H1 (cell line): ENCODE measurements at regions not wholly inside any gene's neighbourhood (a gene's known extent, or its start where the extent isn't known, plus 50 kb on each side); places are given as distances from the start of the nearest gene placed in this dataset.
A peak's percentile ranks its signal among the peaks of the same experiment; 100 is the strongest.

Experiments
- CTCF ChIA-PET: fragments of 300-600 bp; sonication (Branson Sonifier 250); formaldehyde crosslinking; loops from one replicate; lab custom pipeline; 2021; ENCODE audit not compliant: partially characterized antibody; lab: Charles Lee
- POLR2A ChIA-PET: fragments of 300-600 bp; sonication (Branson Sonifier 250); formaldehyde crosslinking; loops from one replicate; lab custom pipeline; 2021; ENCODE audit warnings: inconsistent platforms; ENCODE audit not compliant: partially characterized antibody; lab: Charles Lee
- DNase-seq, 2 experiments: peaks; one replicate each; pipeline versions ENCODE4 v3.0.0 to v3.0.0-alpha.2; 2010 to 2022; ENCODE audit warnings: low spot score in 2 of 2, low read depth in 1 of 2, mixed read lengths in 1 of 2
- FAIRE-seq: peaks from 2 replicates; lab custom pipeline; 2011; peaks lifted over from hg19 to GRCh38; lab: Jason Lieb, UNC
- H2AFZ ChIP-seq: 2 replicates; pipeline ENCODE4 v1.8.1; 2012; ENCODE audit warnings: low read length, inconsistent platforms
- H2AK5ac ChIP-seq: 2 replicates; pipeline ENCODE4 v1.6.1; 2013; ENCODE audit warnings: low read depth, low read length
- H2BK120ac ChIP-seq: replicated peaks from 2 replicates; pipeline ENCODE3; 2013; ENCODE audit warnings: low read depth, low read length, inconsistent platforms
- H2BK12ac ChIP-seq: 2 replicates; pipeline ENCODE4 v1.6.1; 2013; ENCODE audit warnings: low read depth, low read length
- H2BK15ac ChIP-seq: 2 replicates; pipeline ENCODE4 v1.6.1; 2013; ENCODE audit warnings: low read length
- H2BK20ac ChIP-seq: 2 replicates; pipeline ENCODE4 v1.6.1; 2013; ENCODE audit warnings: low read length
- H2BK5ac ChIP-seq: 2 replicates; pipeline ENCODE4 v1.6.1; 2013; ENCODE audit warnings: low read depth, low read length
- H3K14ac ChIP-seq: 2 replicates; pipeline ENCODE4 v1.6.1; 2013; ENCODE audit warnings: inconsistent platforms; ENCODE audit not compliant: insufficient read length
- H3K18ac ChIP-seq: 2 replicates; pipeline ENCODE4 v1.6.1; 2013; ENCODE audit warnings: low read length; ENCODE audit errors: extremely low read depth
- H3K23ac ChIP-seq: 2 replicates; pipeline ENCODE4 v1.6.1; 2013; ENCODE audit warnings: inconsistent platforms; ENCODE audit not compliant: insufficient read length
- H3K23me2 ChIP-seq: 2 replicates; pipeline ENCODE4 v1.6.1; 2013; ENCODE audit warnings: low read depth, low read length
- H3K27ac ChIP-seq: 2 replicates; pipeline ENCODE4 v1.6.1; 2011; ENCODE audit warnings: low read depth, low read length, inconsistent platforms
- H3K27me3 ChIP-seq, 4 experiments: replicated peaks in 1 of 4; 1 replicate in 1 of 4; 2 replicates in 3 of 4; pipeline versions ENCODE4 v1.6.1 to v1.8.1; 2011 to 2013; ENCODE audit warnings: low read length in 3 of 4, mild to moderate bottlenecking in 3 of 4, inconsistent platforms in 2 of 4, mixed read lengths in 2 of 4, moderate library complexity in 1 of 4; ENCODE audit not compliant: control insufficient read depth in 3 of 4, insufficient read depth in 3 of 4; ENCODE audit errors: extremely low read depth in 1 of 4
- H3K36me3 ChIP-seq, 4 experiments: 2 replicates each; pipeline versions ENCODE4 v1.6.1 to v1.8.1; 2011 to 2013; ENCODE audit warnings: mild to moderate bottlenecking in 4 of 4, low read length in 3 of 4, moderate library complexity in 2 of 4, control low read depth in 1 of 4, inconsistent platforms in 1 of 4; ENCODE audit not compliant: insufficient read depth in 4 of 4, control insufficient read depth in 2 of 4
- H3K4ac ChIP-seq: replicated peaks from 2 replicates; pipeline ENCODE3; 2013; ENCODE audit warnings: low read length, low read depth, mixed read lengths, inconsistent platforms; ENCODE audit not compliant: insufficient read length
- H3K4me1 ChIP-seq, 4 experiments: replicated peaks in 1 of 4; 1 replicate in 1 of 4; 2 replicates in 3 of 4; pipeline versions ENCODE4 v1.6.1 to v1.8.1; 2011 to 2013; ENCODE audit warnings: low read length in 3 of 4, inconsistent platforms in 2 of 4, mixed read lengths in 1 of 4; ENCODE audit not compliant: insufficient read depth in 4 of 4, control insufficient read depth in 3 of 4
- H3K4me2 ChIP-seq, 2 experiments: 2 replicates each; pipeline versions ENCODE4 v1.6.1 to v1.8.1; 2011 to 2013; ENCODE audit warnings: low read depth in 2 of 2, low read length in 2 of 2, control low read depth in 1 of 2, inconsistent platforms in 1 of 2, mild to moderate bottlenecking in 1 of 2; ENCODE audit not compliant: insufficient read depth in 1 of 2
- H3K4me3 ChIP-seq, 4 experiments: fragments of 200-600, 300-600 bp in 1 of 4; sonication (generic), shearing (Covaris generic), sonication (Bioruptor Twin) in 1 of 4; 2 replicates each; pipeline versions ENCODE4 v1.5.1 to v1.8.1; 2011 to 2016; ENCODE audit warnings: low read length in 4 of 4, low read depth in 3 of 4, control low read depth in 2 of 4, inconsistent platforms in 2 of 4, mild to moderate bottlenecking in 2 of 4, mixed read lengths in 1 of 4, moderate library complexity in 1 of 4; ENCODE audit not compliant: insufficient read depth in 2 of 4; ENCODE audit errors: extremely low read depth in 1 of 4
- H3K56ac ChIP-seq: replicated peaks from 2 replicates; pipeline ENCODE3; 2013; ENCODE audit warnings: low read depth, mild to moderate bottlenecking, mixed read lengths, low read length, inconsistent platforms; ENCODE audit not compliant: insufficient read length
- H3K79me1 ChIP-seq: 2 replicates; pipeline ENCODE4 v1.6.1; 2013; ENCODE audit warnings: low read depth, low read length, control low read depth
- H3K79me2 ChIP-seq, 2 experiments: 2 replicates each; pipeline versions ENCODE4 v1.6.1 to v1.8.1; 2012 to 2013; ENCODE audit warnings: low read length in 2 of 2, mild to moderate bottlenecking in 2 of 2, inconsistent platforms in 1 of 2; ENCODE audit not compliant: insufficient read depth in 2 of 2, control insufficient read depth in 1 of 2
- H3K9ac ChIP-seq, 4 experiments: replicated peaks in 1 of 4; 1 replicate in 1 of 4; 2 replicates in 3 of 4; pipeline versions ENCODE4 v1.6.1 to v1.8.1; 2011 to 2013; ENCODE audit warnings: low read depth in 3 of 4, low read length in 3 of 4, control low read depth in 2 of 4, mild to moderate bottlenecking in 2 of 4, moderate library complexity in 2 of 4, inconsistent platforms in 1 of 4; ENCODE audit errors: extremely low read depth in 1 of 4
- H3K9me3 ChIP-seq, 2 experiments: 2 replicates each; pipeline versions ENCODE4 v1.6.1 to v1.8.1; 2012 to 2013; ENCODE audit warnings: mild to moderate bottlenecking in 2 of 2, moderate library complexity in 2 of 2, control low read depth in 1 of 2, inconsistent platforms in 1 of 2, low read depth in 1 of 2, low read length in 1 of 2, mixed read lengths in 1 of 2; ENCODE audit not compliant: insufficient read depth in 2 of 2
- H4K20me1 ChIP-seq, 2 experiments: replicated peaks in 1 of 2; 2 replicates each; pipeline versions ENCODE3 to v1.8.1; 2011 to 2013; ENCODE audit warnings: inconsistent platforms in 2 of 2, low read length in 2 of 2, mild to moderate bottlenecking in 1 of 2; ENCODE audit not compliant: insufficient read depth in 2 of 2, control insufficient read depth in 1 of 2
- H4K5ac ChIP-seq: 2 replicates; pipeline ENCODE4 v1.6.1; 2013; ENCODE audit warnings: low read length, low read depth, mixed read lengths, inconsistent platforms; ENCODE audit not compliant: insufficient read length
- H4K8ac ChIP-seq: 2 replicates; pipeline ENCODE4 v1.8.0; 2013; ENCODE audit warnings: mild to moderate bottlenecking, moderate library complexity, low read length, inconsistent platforms; ENCODE audit not compliant: insufficient read depth; ENCODE audit errors: extremely low read depth
- H4K91ac ChIP-seq: replicated peaks from 2 replicates; pipeline ENCODE3; 2013; ENCODE audit warnings: low read length, mixed read lengths, inconsistent platforms; ENCODE audit not compliant: insufficient read length
- CTCF ChIP-seq, 3 experiments: IDR thresholded peaks; 1 replicate in 2 of 3; 2 replicates in 1 of 3; pipeline versions ENCODE4 v1.5.1 to v1.6.1; 2011; ENCODE audit warnings: low read length in 3 of 3, mild to moderate bottlenecking in 3 of 3, inconsistent platforms in 2 of 3, low read depth in 1 of 3, moderate library complexity in 1 of 3; ENCODE audit not compliant: insufficient read depth in 1 of 3; ENCODE audit errors: control extremely low read depth in 1 of 3
- FOSL1 ChIP-seq: IDR thresholded peaks from 2 replicates; pipeline ENCODE4 v1.6.1; 2011; ENCODE audit warnings: mild to moderate bottlenecking, low read depth, low read length, moderate library complexity; ENCODE audit not compliant: insufficient read depth
- RAD21 ChIP-seq, 2 experiments: IDR thresholded peaks in 1 of 2; conservative IDR thresholded peaks in 1 of 2; 2 replicates each; pipeline ENCODE4 v1.6.1; 2011; ENCODE audit warnings: low read depth in 2 of 2, low read length in 2 of 2, improper control_type of control experiment in 1 of 2, inconsistent platforms in 1 of 2, mild to moderate bottlenecking in 1 of 2, moderate library complexity in 1 of 2
- SIX5 ChIP-seq: IDR thresholded peaks from 2 replicates; pipeline ENCODE4 v1.6.1; 2011; ENCODE audit warnings: mild to moderate bottlenecking, low read depth, low read length
- TEAD4 ChIP-seq: IDR thresholded peaks from 2 replicates; pipeline ENCODE4 v1.6.1; 2012; ENCODE audit warnings: low read depth, low read length, inconsistent platforms, mixed read lengths
- WGBS, 2 experiments: shearing (Covaris generic) in 1 of 2; methylation state at CpG; one replicate each; pipeline versions ENCODE4 v1.1.6 to v1.1.7; 2013 to 2015; ENCODE audit warnings: low lambda C conversion rate in 2 of 2, mixed read lengths in 2 of 2, inconsistent platforms in 1 of 2, low coverage in 1 of 2, missing lambda C conversion rate in 1 of 2; ENCODE audit not compliant: insufficient replicate concordance in 2 of 2, insufficient coverage in 1 of 2, insufficient read length in 1 of 2; ENCODE audit errors: extremely low coverage in 1 of 2, missing lambda C conversion rate in 1 of 2; 5-methylcytosine and 5-hydroxymethylcytosine counted together

- Histone ChIP-seq H3K4me1 (no peaks in the 10 kb centered on the region; a peak in 1 of 7 replicates), H4K91ac (no peak overlapping the region), H3K9ac (no peak overlapping the region), H3K4ac (no peak overlapping the region), H3K27me3 (no peaks in the 10 kb centered on the region), H3K14ac (no peak overlapping the region), H4K20me1 (no peaks in the 10 kb centered on the region), H2BK12ac (no peak overlapping the region), H3K4me3 (no peak overlapping the region), H2AK5ac (no peak overlapping the region), H3K4me2 (no peak overlapping the region), H3K9me3 (peaks cover 0 to 11% of the 10 kb centered on the region in 2 experiments; a peak in 3 of 4 replicates), H4K5ac (no peak overlapping the region), H2BK20ac (no peak overlapping the region), H3K23me2 (no peaks in the 10 kb centered on the region), H3K18ac (no peak overlapping the region), H3K36me3 (no peaks in the 10 kb centered on the region), H2BK15ac (no peak overlapping the region), H3K23ac (no peak overlapping the region), H3K27ac (no peak overlapping the region), H2BK5ac (no peak overlapping the region), H3K56ac (no peak overlapping the region), H4K8ac (no peak overlapping the region), H2BK120ac (no peak overlapping the region), H3K79me2 (no peaks in the 10 kb centered on the region), H2AFZ (no peak overlapping the region), H3K79me1 (no peaks in the 10 kb centered on the region)
- DNase-seq (peak in 1 of 2 experiments; percentile 64), FAIRE-seq (peak; percentile 88)
- POLR2A ChIA-PET: no interaction called here
- TF ChIP-seq FOSL1 (no peak), SIX5 (no peak), TEAD4 (peak; percentile 91), RAD21 (IDR thresholded peaks at IDR 0.05 in 1 of 2, conservative IDR thresholded peaks at IDR 0.05 in 1 of 2; ENCODE audit: low read depth in 2 of 2, low read length in 2 of 2) (peak; percentile 74 to 81), CTCF (IDR thresholded peaks at IDR 0.05; ENCODE audit: control extremely low read depth in 1 of 3, insufficient read depth in 1 of 3, low read depth in 1 of 3, low read length in 3 of 3) (peak; percentile 30 to 94 (median 81))
- WGBS, 2 experiments: 75% methylated on average over 5 of the region's 5 CpGs; no CpG with 5 or more reads in 1 of the 2 experiments
- CTCF ChIA-PET: interaction anchor here (0.6 to 6.8 kb wide), 76 partner anchors 8 to 1097 kb away, joined by 3 to 102 read pairs (median 4); no protein-coding TSS in a partner anchor
These were observed 498.4 kb downstream of the RMST start for GRCh38 chr12:97960741-97961608.
